A673 (cell line): ENCODE measurements at regions not wholly inside any gene's neighbourhood (a gene's known extent, or its start where the extent isn't known, plus 50 kb on each side); places are given as distances from the start of the nearest gene placed in this dataset.

Experiments
- BruUV-seq: library from RNA; stranded (reverse); fragments of 400-500 nt; replicated peaks from 2 replicates; lab custom pipeline; 2021; lab: Mats Ljungman, UMichigan
- CTCF ChIA-PET: fragments of 300-600 bp; sonication (Branson Sonifier 250); formaldehyde crosslinking; loops from one replicate; lab custom pipeline; 2022; ENCODE audit warnings: antibody characterized with exemption; lab: Charles Lee
- POLR2A ChIA-PET: fragments of 300-600 bp; sonication (Branson Sonifier 250); formaldehyde crosslinking; loops from one replicate; lab custom pipeline; 2022; ENCODE audit warnings: antibody characterized with exemption; ENCODE audit not compliant: low non-redundant PET; lab: Charles Lee
- DNase-seq: peaks from one replicate; pipeline ENCODE4 v3.0.0-alpha.2; 2015; ENCODE audit warnings: low spot score
- H3K27ac ChIP-seq: fragments of 200-600 bp; sonication (generic); 2 replicates; pipeline ENCODE4 v1.5.1; 2016; ENCODE audit warnings: mixed run types, low read depth, mild to moderate bottlenecking, mixed read lengths, antibody characterized with exemption, low read length; ENCODE audit not compliant: poor library complexity, severe bottlenecking
- H3K27me3 ChIP-seq: fragments of 200-600 bp; sonication (generic); replicated peaks from 2 replicates; pipeline ENCODE4 v1.6.1; 2017; ENCODE audit warnings: mixed run types, low read depth, mild to moderate bottlenecking, mixed read lengths, antibody characterized with exemption, low read length; ENCODE audit not compliant: insufficient read depth, poor library complexity
- H3K36me3 ChIP-seq: fragments of 200-600 bp; sonication (generic); 2 replicates; pipeline ENCODE4 v1.6.1; 2016; ENCODE audit warnings: mixed run types, mild to moderate bottlenecking, mixed read lengths, antibody characterized with exemption, low read length; ENCODE audit not compliant: insufficient read depth, poor library complexity, severe bottlenecking
- H3K4me1 ChIP-seq: fragments of 200-600 bp; sonication (generic); 2 replicates; pipeline ENCODE4 v1.6.1; 2017; ENCODE audit warnings: mixed run types, mild to moderate bottlenecking, mixed read lengths, antibody characterized with exemption, low read length; ENCODE audit not compliant: insufficient read depth, poor library complexity, severe bottlenecking
- H3K4me3 ChIP-seq: fragments of 200-600 bp; sonication (generic); 2 replicates; pipeline ENCODE4 v1.5.1; 2016; ENCODE audit warnings: low read depth, mixed run types, mild to moderate bottlenecking, mixed read lengths, low read length; ENCODE audit not compliant: poor library complexity, severe bottlenecking
- H3K9me3 ChIP-seq: fragments of 200-600 bp; sonication (generic); 2 replicates; pipeline ENCODE4 v1.6.1; 2016; ENCODE audit warnings: mixed run types, low read depth, mild to moderate bottlenecking, mixed read lengths, antibody characterized with exemption, low read length; ENCODE audit not compliant: poor library complexity, severe bottlenecking
- CTCF ChIP-seq: fragments of 300-800, 200-600 bp; sonication (generic); conservative IDR thresholded peaks from 2 replicates; pipeline ENCODE4 v1.5.1; 2017; ENCODE audit warnings: low read depth, mild to moderate bottlenecking, antibody characterized with exemption, low read length, moderate library complexity, mixed read lengths
- EZH2 ChIP-seq: fragments of 200-600 bp; sonication (generic); IDR thresholded peaks from 2 replicates; pipeline ENCODE4 v1.6.1; 2017; ENCODE audit warnings: borderline replicate concordance, low read depth, mild to moderate bottlenecking, mixed read lengths, antibody characterized with exemption, low read length; ENCODE audit not compliant: poor library complexity, severe bottlenecking
- intact Hi-C: fragments of 100-400 bp; cut with micrococcal nuclease; formaldehyde crosslinking; loops from one replicate; pipeline ENCODE4 v1.10.0; 2022; ENCODE audit not compliant: unreplicated experiment

- CTCF ChIA-PET = no interaction called here
- Histone ChIP-seq H3K4me1 (no peaks in the 10 kb centered on the region), H3K27me3 (no peaks in the 10 kb centered on the region), H3K4me3 (no peak overlapping the region), H3K9me3 (no peaks in the 10 kb centered on the region), H3K36me3 (no peaks in the 10 kb centered on the region), H3K27ac (no peak overlapping the region)
- intact Hi-C loops = no loop called here
- POLR2A ChIA-PET = no interaction called here
- no peak for TF ChIP-seq EZH2
- no peak for TF ChIP-seq CTCF
- no peak for DNase-seq
- BruUV-seq = no TSS peak
These were observed 134.8 kb downstream of the CMPK2 start for GRCh38 chr2:6730649-6731532.

GRCh38 chr2:6739547-6739946 lies 126.2 kb downstream of the CMPK2 start:
- no TSS peak for BruUV-seq
- POLR2A ChIA-PET = no interaction called here
- intact Hi-C loops = no loop called here

DNA sequence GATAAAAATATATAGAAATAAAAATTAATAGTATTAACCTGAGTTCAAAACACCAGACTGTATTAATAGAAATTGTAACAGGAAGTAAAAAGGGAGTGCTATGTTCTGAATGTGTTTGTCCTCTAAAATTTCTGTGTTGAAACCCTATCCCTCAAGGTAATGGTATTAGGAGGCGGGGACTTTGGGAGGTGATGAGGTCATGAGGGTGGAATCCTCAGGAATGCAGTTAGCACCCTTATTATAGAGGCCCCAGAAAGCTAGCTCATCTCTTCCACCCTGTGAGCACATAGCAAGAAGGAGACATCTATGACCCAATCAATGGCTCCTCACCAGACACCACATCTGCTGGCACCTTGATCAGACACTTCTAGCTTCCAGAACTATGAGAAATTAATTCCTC lies 124.5 kb downstream of the CMPK2 start:
- H3K36me3 ChIP-seq = no peaks in the 10 kb centered on the region
- ChIA-PET POLR2A (interaction anchor here (0.6 kb wide), 1 partner anchor 1279 kb away, joined by 3 read pairs; no protein-coding TSS in a partner anchor), CTCF (no interaction called here)
- intact Hi-C loops = no loop called here
- no peaks in the 10 kb centered on the region for H3K9me3 ChIP-seq
- no TSS peak for BruUV-seq
- peak; percentile 11 for DNase-seq
- no peaks in the 10 kb centered on the region for H3K4me1 ChIP-seq
- no peaks in the 10 kb centered on the region for H3K27me3 ChIP-seq
- H3K27ac ChIP-seq = no peak overlapping the region
- no peak overlapping the region for H3K4me3 ChIP-seq
- no peak for TF ChIP-seq CTCF
- TF ChIP-seq EZH2 = no peak

More at GRCh38 chr2:6739547-6739946, 126.2 kb downstream of the CMPK2 start:
- TF ChIP-seq EZH2 (no peak), CTCF (no peak)
- DNase-seq = no peak
- no peak overlapping the region for H3K27ac ChIP-seq
- CTCF ChIA-PET = no interaction called here
- no peaks in the 10 kb centered on the region for H3K27me3 ChIP-seq
- H3K4me1 ChIP-seq = no peaks in the 10 kb centered on the region
- H3K36me3 ChIP-seq = no peaks in the 10 kb centered on the region
- H3K4me3 ChIP-seq = no peak overlapping the region
- no peaks in the 10 kb centered on the region for H3K9me3 ChIP-seq
